ENCODE measurements at regions not wholly inside any gene's neighbourhood (a gene's known extent, or its start where the extent isn't known, plus 50 kb on each side); places are given as distances from the start of the nearest gene placed in this dataset.

DNA sequence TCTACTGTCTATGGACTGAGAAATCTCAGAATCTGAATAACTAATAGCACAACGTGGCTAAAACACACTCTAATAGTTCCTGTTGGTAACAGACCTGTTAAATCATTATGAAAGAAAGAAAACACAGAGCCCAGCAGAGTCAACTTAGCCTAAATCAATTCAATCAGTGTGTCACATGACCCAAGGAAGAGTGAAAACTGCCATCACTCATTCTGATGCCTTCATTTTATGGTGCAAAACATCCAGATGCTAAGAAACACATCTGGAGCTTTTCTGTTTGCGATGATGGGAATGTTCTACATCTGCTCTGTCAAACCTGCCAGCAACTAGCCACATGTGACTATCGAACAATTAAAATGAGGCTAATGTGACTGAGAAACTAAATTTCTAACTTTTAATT is 295.7 kb upstream of the TRIB2 start:
- no peak overlapping the region for H3K27ac ChIP-seq
- no peaks in the 10 kb centered on the region for H3K9me3 ChIP-seq
- WGBS, 2 donors, result 62 to 90% methylated on average over 3 of the region's 3 CpGs

DNA sequence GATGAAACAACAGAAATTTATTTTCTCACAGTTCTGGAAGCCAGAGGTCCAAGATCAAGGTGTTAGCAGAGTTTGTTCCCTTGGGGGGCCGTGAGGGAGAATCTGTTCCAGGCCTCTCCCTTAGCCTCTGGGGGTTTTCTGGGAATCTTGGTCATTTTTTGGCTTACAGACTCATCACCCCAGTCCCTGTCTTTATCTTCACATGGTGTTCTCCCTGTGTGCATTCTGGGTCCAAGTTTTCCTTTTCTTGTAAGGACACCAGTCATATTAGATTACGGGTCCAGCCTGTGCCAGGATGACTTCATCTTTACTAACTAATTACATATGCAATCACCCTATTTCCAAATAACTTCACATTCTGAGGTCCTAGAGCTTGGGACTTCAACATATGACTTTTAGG is 292.5 kb upstream of the TRIB2 start:
- intact Hi-C loops (cut with DNase I), result no loop called here
- Histone ChIP-seq H3K36me3 (no peaks in the 10 kb centered on the region), H3K27me3 (no peaks in the 10 kb centered on the region), H3K4me3 (replicated peaks in 1 of 3) (no peak overlapping the region), H3K4me1 (no peaks in the 10 kb centered on the region), H3K27ac (no peak overlapping the region), H3K9me3 (no peaks in the 10 kb centered on the region)
- WGBS, 2 donors, result 90 to 96% methylated on average over 2 of the region's 2 CpGs
- TF ChIP-seq, protein P1, sequence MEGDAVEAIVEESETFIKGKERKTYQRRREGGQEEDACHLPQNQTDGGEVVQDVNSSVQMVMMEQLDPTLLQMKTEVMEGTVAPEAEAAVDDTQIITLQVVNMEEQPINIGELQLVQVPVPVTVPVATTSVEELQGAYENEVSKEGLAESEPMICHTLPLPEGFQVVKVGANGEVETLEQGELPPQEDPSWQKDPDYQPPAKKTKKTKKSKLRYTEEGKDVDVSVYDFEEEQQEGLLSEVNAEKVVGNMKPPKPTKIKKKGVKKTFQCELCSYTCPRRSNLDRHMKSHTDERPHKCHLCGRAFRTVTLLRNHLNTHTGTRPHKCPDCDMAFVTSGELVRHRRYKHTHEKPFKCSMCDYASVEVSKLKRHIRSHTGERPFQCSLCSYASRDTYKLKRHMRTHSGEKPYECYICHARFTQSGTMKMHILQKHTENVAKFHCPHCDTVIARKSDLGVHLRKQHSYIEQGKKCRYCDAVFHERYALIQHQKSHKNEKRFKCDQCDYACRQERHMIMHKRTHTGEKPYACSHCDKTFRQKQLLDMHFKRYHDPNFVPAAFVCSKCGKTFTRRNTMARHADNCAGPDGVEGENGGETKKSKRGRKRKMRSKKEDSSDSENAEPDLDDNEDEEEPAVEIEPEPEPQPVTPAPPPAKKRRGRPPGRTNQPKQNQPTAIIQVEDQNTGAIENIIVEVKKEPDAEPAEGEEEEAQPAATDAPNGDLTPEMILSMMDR (IDR thresholded peaks at IDR 0.05), result no peak
- no peak for TF ChIP-seq POLR2A (IDR thresholded peaks at IDR 0.05)
- no peak for DNase-seq

More for the DNA sequence above, 295.7 kb upstream of the TRIB2 start:
- no peaks in the 10 kb centered on the region for H3K27me3 ChIP-seq
- no peaks in the 10 kb centered on the region for H3K4me1 ChIP-seq
- no peak for TF ChIP-seq POLR2A (IDR thresholded peaks at IDR 0.05)
- TF ChIP-seq, protein P1 (IDR thresholded peaks at IDR 0.05), result no peak
- intact Hi-C loops (cut with DNase I), result no loop called here
- no peaks in the 10 kb centered on the region for H3K36me3 ChIP-seq
- no peak for DNase-seq
- no peak overlapping the region for H3K4me3 ChIP-seq (replicated peaks in 1 of 3)

DNA sequence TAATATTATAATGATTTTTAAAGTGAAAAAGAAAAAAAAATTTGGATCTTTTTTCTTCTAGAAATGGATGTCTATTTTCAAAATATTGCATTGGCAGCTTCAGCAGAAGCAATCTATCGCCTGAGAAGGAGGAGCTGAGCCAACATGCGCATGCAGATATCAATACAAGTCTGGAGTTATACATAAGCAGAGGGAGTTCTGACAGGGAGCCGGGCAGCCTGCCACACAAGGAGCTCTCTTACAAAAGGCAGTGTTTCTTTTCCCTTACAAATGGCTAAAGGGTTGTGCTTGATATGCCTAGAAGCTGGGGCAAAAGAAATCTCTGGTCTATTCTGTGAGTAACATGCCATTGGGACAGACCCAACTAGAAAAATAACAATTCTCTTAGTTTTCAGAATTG is 291.9 kb upstream of the TRIB2 start:
- no peak overlapping the region for H3K27ac ChIP-seq
- WGBS, 2 donors, result 76% methylated on average over 3 of the region's 3 CpGs
- DNase-seq, result no peak

DNA sequence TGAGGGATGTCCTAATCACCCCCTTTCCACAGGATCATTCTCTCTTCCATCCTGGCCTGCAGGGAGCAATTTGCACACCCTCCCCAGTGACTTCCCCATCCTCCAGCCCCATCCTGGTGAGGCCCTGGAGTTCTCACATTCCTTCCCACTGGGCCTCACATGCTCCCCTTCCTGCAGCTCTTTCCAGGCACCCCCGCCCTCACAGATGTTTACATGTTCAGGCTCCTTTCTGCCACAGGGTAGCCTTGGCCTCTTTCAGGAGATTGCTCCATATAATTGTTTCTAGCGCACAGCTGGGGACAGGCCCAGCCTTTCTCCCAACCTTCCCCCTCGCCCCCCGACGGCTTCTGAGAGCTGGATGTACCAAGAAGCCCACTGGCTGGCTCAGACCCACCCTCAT is 288.4 kb upstream of the TRIB2 start:
- no peak overlapping the region for H3K4me3 ChIP-seq (replicated peaks in 1 of 3)
- H3K36me3 ChIP-seq, result no peaks in the 10 kb centered on the region
- no peaks in the 10 kb centered on the region for H3K9me3 ChIP-seq
- intact Hi-C loops (cut with DNase I), result no loop called here
- H3K4me1 ChIP-seq, result peaks cover 0 to 7% of the 10 kb centered on the region in 2 donors
- no peak for TF ChIP-seq POLR2A (IDR thresholded peaks at IDR 0.05)
- TF ChIP-seq, protein P1 (IDR thresholded peaks at IDR 0.05), result no peak
- DNase-seq, result no peak
- 85 to 86% methylated on average over 5 of the region's 5 CpGs for WGBS, 2 donors
- H3K27ac ChIP-seq, result no peak overlapping the region
- no peaks in the 10 kb centered on the region for H3K27me3 ChIP-seq

More for the DNA sequence above, 291.9 kb upstream of the TRIB2 start:
- Histone ChIP-seq H3K27me3 (no peaks in the 10 kb centered on the region), H3K4me3 (replicated peaks in 1 of 3) (no peak overlapping the region), H3K36me3 (no peaks in the 10 kb centered on the region), H3K9me3 (no peaks in the 10 kb centered on the region), H3K4me1 (no peaks in the 10 kb centered on the region)
- no peak for TF ChIP-seq POLR2A (IDR thresholded peaks at IDR 0.05)
- TF ChIP-seq, protein P1 (IDR thresholded peaks at IDR 0.05), result no peak
- intact Hi-C loops (cut with DNase I), result no loop called here

DNA sequence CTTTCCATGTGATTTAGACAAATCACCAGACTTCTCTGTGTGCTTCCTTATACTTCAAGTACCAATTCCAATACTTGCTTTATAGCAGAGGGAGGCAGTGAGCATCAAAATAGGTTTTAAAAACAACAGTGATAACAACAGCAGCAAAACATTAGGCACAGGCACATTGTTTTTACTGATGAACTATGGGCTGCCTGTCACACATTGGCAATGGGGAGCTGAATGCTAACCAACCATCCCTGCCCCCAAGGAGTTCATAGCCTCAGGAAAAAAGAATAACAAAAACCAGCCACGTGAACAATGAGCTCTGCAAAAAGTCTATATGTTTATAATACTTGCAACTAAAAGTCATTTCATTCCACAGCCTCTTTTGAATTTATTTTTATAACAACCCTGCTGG is 287.9 kb upstream of the TRIB2 start:
- H3K4me1 ChIP-seq, result peaks cover 0 to 7% of the 10 kb centered on the region in 2 donors
- no peak overlapping the region for H3K4me3 ChIP-seq (replicated peaks in 1 of 3)
- intact Hi-C loops (cut with DNase I), result no loop called here
- H3K36me3 ChIP-seq, result no peaks in the 10 kb centered on the region
- H3K27me3 ChIP-seq, result no peaks in the 10 kb centered on the region
- no peaks in the 10 kb centered on the region for H3K9me3 ChIP-seq
- DNase-seq, result no peak
- no peak overlapping the region for H3K27ac ChIP-seq
- no peak for TF ChIP-seq POLR2A (IDR thresholded peaks at IDR 0.05)
- TF ChIP-seq, protein P1 (IDR thresholded peaks at IDR 0.05), result no peak
- 12 to 18% methylated on average over 1 of the region's 1 CpG for WGBS, 2 donors
